Breast epithelium (tissue), 4 donors: ENCODE measurements at regions not wholly inside any gene's neighbourhood (a gene's known extent, or its start where the extent isn't known, plus 50 kb on each side); places are given as distances from the start of the nearest gene placed in this dataset.

Experiments used
- DNase-seq, 2 donors: peaks; one replicate each; pipeline ENCODE4 v3.0.0-alpha.2; 2019; ENCODE audit warnings: low spot score in 2 of 2
- H3K27ac ChIP-seq, 2 donors: fragments of 200-600 bp; sonication (generic) in 1 of 2; one replicate each; pipeline ENCODE4 v1.5.1; 2016 to 2019; ENCODE audit warnings: mild to moderate bottlenecking in 1 of 2
- H3K27me3 ChIP-seq, 2 donors: fragments of 200-600 bp; sonication (generic) in 1 of 2; one replicate each; pipeline versions ENCODE4 v1.5.1 to v1.6.0; 2017 to 2019; ENCODE audit warnings: control low read depth in 1 of 2, mild to moderate bottlenecking in 1 of 2
- H3K36me3 ChIP-seq: fragments of 200-600 bp; one replicate; pipeline ENCODE4 v1.5.1; 2019
- H3K4me1 ChIP-seq, 2 donors: fragments of 200-600 bp; sonication (generic); one replicate each; pipeline ENCODE4 v1.5.1; 2016 to 2019; ENCODE audit warnings: control low read depth in 1 of 2
- H3K4me3 ChIP-seq, 3 donors: fragments of 200-600 bp; sonication (generic); 1 replicate in 2 of 3; 2 replicates in 1 of 3; pipeline ENCODE4 v1.5.1; 2016 to 2019; ENCODE audit warnings: mild to moderate bottlenecking in 3 of 3, moderate library complexity in 2 of 3
- H3K9me3 ChIP-seq, 2 donors: fragments of 200-600 bp; sonication (generic) in 1 of 2; one replicate each; pipeline ENCODE4 v1.5.1; 2016 to 2019; ENCODE audit warnings: control low read depth in 1 of 2
- POLR2A ChIP-seq: fragments of 450-650 bp; IDR thresholded peaks from one replicate; pipeline ENCODE4 v1.6.1; 2016; ENCODE audit warnings: antibody characterized with exemption, mild to moderate bottlenecking, moderate library complexity
- POLR2AphosphoS5 ChIP-seq, 3 donors: sonication (generic); formaldehyde crosslinking; IDR thresholded peaks; one replicate each; pipeline ENCODE4 v1.6.1; 2017; ENCODE audit warnings: antibody characterized with exemption in 3 of 3
- intact Hi-C: fragments of 100-400 bp; cut with DNase I; formaldehyde crosslinking; loops from one replicate; pipeline ENCODE4 v1.15.1; 2023; ENCODE audit warnings: low total_unique reads
- TF ChIP-seq, protein P1 (sequence below), 3 donors: fragments of 450-650 bp; IDR thresholded peaks; one replicate each; pipeline ENCODE4 v1.5.1; 2016 to 2017; ENCODE audit warnings: antibody characterized with exemption in 3 of 3, mild to moderate bottlenecking in 3 of 3, moderate library complexity in 3 of 3

DNA sequence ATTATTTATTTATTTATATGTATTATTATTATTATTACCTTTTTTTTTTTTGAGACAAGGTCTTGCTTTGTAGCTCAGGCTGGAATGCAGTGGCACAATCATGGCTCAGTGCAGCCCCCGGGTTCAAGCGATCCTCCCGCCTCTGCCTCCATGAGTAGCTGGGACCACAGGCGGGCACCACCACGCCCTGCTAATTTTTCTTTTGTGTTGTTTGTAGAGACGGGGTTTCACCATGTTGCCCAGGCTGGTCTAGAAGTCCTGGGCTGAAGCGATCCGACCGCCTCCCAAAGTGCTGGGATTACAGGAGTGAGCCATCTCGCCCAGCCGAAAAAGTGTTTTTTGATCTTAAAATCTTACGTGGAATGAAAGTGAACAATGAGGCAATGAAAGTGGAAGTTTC lies 79.4 kb upstream of the C1GALT1 start:
- peak overlapping the region in 1 of 2 donors; percentile 37 for H3K27ac ChIP-seq
- no peaks in the 10 kb centered on the region for H3K4me1 ChIP-seq
- intact Hi-C loops: loop anchor here (10.0 kb wide), 1 partner anchor 432 kb away; the partner anchor contains the start of gene COL28A1
- TF ChIP-seq, protein P1, sequence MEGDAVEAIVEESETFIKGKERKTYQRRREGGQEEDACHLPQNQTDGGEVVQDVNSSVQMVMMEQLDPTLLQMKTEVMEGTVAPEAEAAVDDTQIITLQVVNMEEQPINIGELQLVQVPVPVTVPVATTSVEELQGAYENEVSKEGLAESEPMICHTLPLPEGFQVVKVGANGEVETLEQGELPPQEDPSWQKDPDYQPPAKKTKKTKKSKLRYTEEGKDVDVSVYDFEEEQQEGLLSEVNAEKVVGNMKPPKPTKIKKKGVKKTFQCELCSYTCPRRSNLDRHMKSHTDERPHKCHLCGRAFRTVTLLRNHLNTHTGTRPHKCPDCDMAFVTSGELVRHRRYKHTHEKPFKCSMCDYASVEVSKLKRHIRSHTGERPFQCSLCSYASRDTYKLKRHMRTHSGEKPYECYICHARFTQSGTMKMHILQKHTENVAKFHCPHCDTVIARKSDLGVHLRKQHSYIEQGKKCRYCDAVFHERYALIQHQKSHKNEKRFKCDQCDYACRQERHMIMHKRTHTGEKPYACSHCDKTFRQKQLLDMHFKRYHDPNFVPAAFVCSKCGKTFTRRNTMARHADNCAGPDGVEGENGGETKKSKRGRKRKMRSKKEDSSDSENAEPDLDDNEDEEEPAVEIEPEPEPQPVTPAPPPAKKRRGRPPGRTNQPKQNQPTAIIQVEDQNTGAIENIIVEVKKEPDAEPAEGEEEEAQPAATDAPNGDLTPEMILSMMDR (IDR thresholded peaks at IDR 0.05): no peak
- TF ChIP-seq POLR2AphosphoS5 (IDR thresholded peaks at IDR 0.05): no peak
- no peak for TF ChIP-seq POLR2A
- no peak for DNase-seq
- H3K4me3 ChIP-seq: peak overlapping the region in 1 of 3 donors; percentile 17
- H3K27me3 ChIP-seq: no peaks in the 10 kb centered on the region
- H3K9me3 ChIP-seq: no peaks in the 10 kb centered on the region
- no peaks in the 10 kb centered on the region for H3K36me3 ChIP-seq

DNA sequence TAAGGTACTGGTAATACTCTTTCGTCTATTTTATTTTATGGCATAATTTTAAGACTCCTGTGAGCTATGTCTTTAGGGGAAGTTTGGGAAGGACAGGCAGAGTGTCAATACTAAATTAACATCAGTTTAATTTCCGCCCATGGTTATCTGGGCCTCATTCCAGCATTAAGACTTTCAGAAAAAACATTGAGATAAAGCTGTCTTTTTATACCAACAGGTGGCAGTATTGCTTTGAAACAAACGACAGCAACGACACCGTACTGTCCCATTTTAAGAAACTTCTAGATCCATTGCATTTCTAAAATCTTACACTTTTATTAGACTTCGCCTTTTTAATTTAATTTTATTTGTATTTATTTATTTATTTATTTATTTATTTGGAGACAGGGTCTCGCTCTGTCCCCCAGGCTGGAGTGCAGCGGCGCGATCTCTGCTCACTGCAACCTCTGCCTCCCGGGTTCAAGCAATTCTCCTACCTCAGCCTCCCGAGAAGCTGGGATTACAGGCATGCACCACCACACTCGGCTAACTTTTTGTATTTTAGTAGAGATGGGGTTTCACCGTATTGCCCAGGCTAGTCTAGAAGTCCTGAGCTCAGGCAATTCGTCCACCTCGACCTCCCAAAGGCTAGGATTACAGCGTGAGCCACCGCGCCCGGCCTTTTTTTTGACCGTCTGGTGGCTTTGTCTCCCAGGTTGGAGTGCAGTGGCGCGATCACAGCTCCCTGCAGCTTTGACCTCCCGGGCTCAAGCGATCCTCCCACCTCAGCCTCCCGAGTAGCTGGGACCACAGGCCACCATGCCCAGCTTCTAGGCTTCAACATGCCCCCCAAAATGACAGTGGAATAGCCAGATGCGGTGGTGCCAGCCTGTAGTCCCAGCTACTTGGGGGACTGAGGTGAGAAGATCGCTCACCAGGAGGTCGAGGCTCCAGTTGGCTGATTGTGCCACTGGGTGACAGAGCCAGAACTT lies 78.7 kb upstream of the C1GALT1 start:
- peak overlapping the region in 1 of 2 donors; percentile 37 for H3K27ac ChIP-seq
- intact Hi-C loops: loop anchor here (10.0 kb wide), 1 partner anchor 431 kb away; the partner anchor contains the start of gene COL28A1
- no peaks in the 10 kb centered on the region for H3K9me3 ChIP-seq
- peak overlapping the region in 1 of 3 donors; percentile 17 for H3K4me3 ChIP-seq
- H3K4me1 ChIP-seq: no peaks in the 10 kb centered on the region
- H3K36me3 ChIP-seq: no peaks in the 10 kb centered on the region
- no peaks in the 10 kb centered on the region for H3K27me3 ChIP-seq
- no peak for DNase-seq
- TF ChIP-seq POLR2A: no peak
- TF ChIP-seq, protein P1 (IDR thresholded peaks at IDR 0.05): peak; percentile 60 to 73 (median 67)

DNA sequence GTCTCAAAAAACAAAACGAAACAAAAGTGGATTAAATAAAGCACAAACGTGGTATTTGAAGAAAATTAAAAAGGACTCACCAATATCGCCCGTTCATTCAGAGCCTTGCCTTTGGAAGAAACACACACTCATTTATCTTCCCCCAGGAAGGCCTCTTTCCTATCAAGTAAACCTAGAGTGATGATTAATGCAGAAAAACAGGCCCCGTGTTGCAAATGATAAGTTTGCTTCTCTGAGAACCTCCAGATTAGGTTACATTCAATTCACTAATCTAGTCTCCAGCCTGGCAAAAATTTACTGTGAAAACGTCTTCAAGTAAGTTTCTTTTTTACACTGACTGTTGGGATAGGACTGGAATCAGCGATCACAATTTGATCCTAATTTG lies 78.0 kb upstream of the C1GALT1 start:
- Histone ChIP-seq H3K27ac (no peak overlapping the region), H3K4me1 (no peaks in the 10 kb centered on the region), H3K36me3 (no peaks in the 10 kb centered on the region), H3K9me3 (no peaks in the 10 kb centered on the region), H3K27me3 (no peaks in the 10 kb centered on the region), H3K4me3 (no peak overlapping the region)
- TF ChIP-seq, protein P1 (IDR thresholded peaks at IDR 0.05): no peak
- TF ChIP-seq POLR2A (no peak), POLR2AphosphoS5 (IDR thresholded peaks at IDR 0.05) (no peak)
- no peak for DNase-seq
- intact Hi-C loops: loop anchor here (10.0 kb wide), 1 partner anchor 430 kb away; the partner anchor contains the start of gene COL28A1

DNA sequence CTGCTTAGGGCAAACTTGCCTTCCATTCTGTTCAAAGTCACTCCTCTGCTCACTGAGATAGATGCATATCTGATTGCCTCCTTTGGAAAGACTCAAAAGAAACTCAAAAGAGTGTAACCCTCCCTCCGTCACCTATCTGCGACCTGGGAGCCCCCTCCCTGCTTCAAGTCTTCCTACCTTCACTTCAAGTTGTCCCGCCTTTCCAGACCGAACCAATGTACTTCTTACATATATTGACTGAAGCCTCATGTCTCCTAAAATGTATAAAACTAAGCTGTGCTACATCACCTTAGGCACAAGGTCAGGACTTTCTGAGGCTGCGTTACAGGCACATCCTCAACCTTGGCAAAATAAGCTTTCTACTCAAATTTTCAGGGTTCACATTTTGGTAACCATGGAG lies 77.4 kb upstream of the C1GALT1 start:
- TF ChIP-seq POLR2A: no peak
- TF ChIP-seq POLR2AphosphoS5 (IDR thresholded peaks at IDR 0.05): no peak
- TF ChIP-seq, protein P1 (IDR thresholded peaks at IDR 0.05): no peak
- no peak overlapping the region for H3K4me3 ChIP-seq
- H3K27me3 ChIP-seq: no peaks in the 10 kb centered on the region
- no peak overlapping the region for H3K27ac ChIP-seq
- no peak for DNase-seq
- H3K4me1 ChIP-seq: no peaks in the 10 kb centered on the region
- H3K36me3 ChIP-seq: no peaks in the 10 kb centered on the region
- intact Hi-C loops: loop anchor here (10.0 kb wide), 1 partner anchor 430 kb away; the partner anchor contains the start of gene COL28A1
- H3K9me3 ChIP-seq: no peaks in the 10 kb centered on the region
